NT2/D1 (cell line): ENCODE measurements at regions not wholly inside any gene's neighbourhood (a gene's known extent, or its start where the extent isn't known, plus 50 kb on each side); places are given as distances from the start of the nearest gene placed in this dataset.

ENCODE experiments used
- DNase-seq: peaks from one replicate; pipeline ENCODE4 v3.0.0-alpha.2; 2011; ENCODE audit warnings: low read depth, low spot score
- H3K27me3 ChIP-seq: 2 replicates; pipeline ENCODE4 v1.6.0; 2011; ENCODE audit warnings: mild to moderate bottlenecking; ENCODE audit not compliant: insufficient read length, insufficient read depth
- H3K36me3 ChIP-seq: 2 replicates; pipeline ENCODE4 v1.6.1; 2011; ENCODE audit warnings: mild to moderate bottlenecking, low read length, mixed read lengths; ENCODE audit not compliant: insufficient read depth, insufficient read length
- H3K4me1 ChIP-seq: 2 replicates; pipeline ENCODE4 v1.5.1; 2011; ENCODE audit not compliant: insufficient read depth, insufficient read length
- H3K4me3 ChIP-seq: 2 replicates; pipeline ENCODE4 v1.5.1; 2011; ENCODE audit warnings: low read depth; ENCODE audit not compliant: insufficient read length
- H3K9ac ChIP-seq: 2 replicates; pipeline ENCODE4 v1.6.0; 2011; ENCODE audit warnings: low read depth; ENCODE audit not compliant: insufficient read length
- H3K9me3 ChIP-seq: 2 replicates; pipeline ENCODE4 v1.5.1; 2011; ENCODE audit warnings: mild to moderate bottlenecking, low read length; ENCODE audit not compliant: insufficient read depth
- SUZ12 ChIP-seq: IDR thresholded peaks from 2 replicates; pipeline ENCODE4 v1.6.1; 2011; ENCODE audit not compliant: insufficient read length, insufficient read depth; ENCODE audit errors: extremely low read depth
- YY1 ChIP-seq: IDR thresholded peaks from 2 replicates; pipeline ENCODE4 v1.6.1; 2011; ENCODE audit not compliant: insufficient read length, insufficient read depth
- ZNF274 ChIP-seq: IDR thresholded peaks from 2 replicates; pipeline ENCODE4 v1.6.1; 2011; ENCODE audit warnings: mild to moderate bottlenecking, low read depth, low read length

- no peaks in the 10 kb centered on the region for H3K27me3 ChIP-seq
- H3K4me3 ChIP-seq: no peak overlapping the region
- H3K9me3 ChIP-seq: no peaks in the 10 kb centered on the region
- DNase-seq: no peak
- no peak overlapping the region for H3K9ac ChIP-seq
- H3K36me3 ChIP-seq: no peaks in the 10 kb centered on the region
- no peak for TF ChIP-seq YY1
- TF ChIP-seq SUZ12: no peak
- no peak for TF ChIP-seq ZNF274
- no peaks in the 10 kb centered on the region for H3K4me1 ChIP-seq
These were observed 108.6 kb upstream of the ZNF644 start for GRCh38 chr1:91130256-91130985.

GRCh38 chr1:91129458-91129857 is 107.6 kb upstream of the ZNF644 start:
- TF ChIP-seq ZNF274: no peak
- TF ChIP-seq YY1: no peak
- TF ChIP-seq SUZ12: no peak
- DNase-seq: no peak
- H3K4me1 ChIP-seq: no peaks in the 10 kb centered on the region
- H3K9me3 ChIP-seq: no peaks in the 10 kb centered on the region
- H3K27me3 ChIP-seq: no peaks in the 10 kb centered on the region
- H3K4me3 ChIP-seq: no peak overlapping the region
- H3K9ac ChIP-seq: no peak overlapping the region
- no peaks in the 10 kb centered on the region for H3K36me3 ChIP-seq

GRCh38 chr1:91129017-91129416 is 107.2 kb upstream of the ZNF644 start:
- no peaks in the 10 kb centered on the region for H3K4me1 ChIP-seq
- H3K9me3 ChIP-seq: no peaks in the 10 kb centered on the region
- H3K36me3 ChIP-seq: no peaks in the 10 kb centered on the region
- no peak overlapping the region for H3K4me3 ChIP-seq
- no peaks in the 10 kb centered on the region for H3K27me3 ChIP-seq
- H3K9ac ChIP-seq: no peak overlapping the region
- TF ChIP-seq ZNF274: no peak
- TF ChIP-seq YY1: no peak
- TF ChIP-seq SUZ12: no peak
- no peak for DNase-seq

GRCh38 chr1:91124989-91125417 is 103.2 kb upstream of the ZNF644 start:
- Histone ChIP-seq H3K9me3 (no peaks in the 10 kb centered on the region), H3K36me3 (no peaks in the 10 kb centered on the region), H3K4me1 (no peaks in the 10 kb centered on the region), H3K9ac (no peak overlapping the region), H3K27me3 (no peaks in the 10 kb centered on the region), H3K4me3 (no peak overlapping the region)
- TF ChIP-seq SUZ12: no peak
- TF ChIP-seq ZNF274: no peak
- no peak for TF ChIP-seq YY1
- DNase-seq: no peak

- Histone ChIP-seq H3K4me1 (no peaks in the 10 kb centered on the region), H3K9ac (no peak overlapping the region), H3K4me3 (no peak overlapping the region), H3K9me3 (no peaks in the 10 kb centered on the region), H3K36me3 (no peaks in the 10 kb centered on the region), H3K27me3 (no peaks in the 10 kb centered on the region)
- DNase-seq: no peak
- TF ChIP-seq YY1: no peak
- no peak for TF ChIP-seq ZNF274
- TF ChIP-seq SUZ12: no peak
These were observed 102.6 kb upstream of the ZNF644 start for GRCh38 chr1:91124290-91124985.

- TF ChIP-seq SUZ12 (no peak), YY1 (no peak), ZNF274 (no peak)
- no peak for DNase-seq
- Histone ChIP-seq H3K9ac (no peak overlapping the region), H3K4me3 (no peak overlapping the region), H3K4me1 (no peaks in the 10 kb centered on the region), H3K27me3 (no peaks in the 10 kb centered on the region), H3K9me3 (no peaks in the 10 kb centered on the region), H3K36me3 (no peaks in the 10 kb centered on the region)
These were observed 101.9 kb upstream of the ZNF644 start for GRCh38 chr1:91123773-91124172.

- H3K36me3 ChIP-seq: no peaks in the 10 kb centered on the region
- TF ChIP-seq SUZ12 (no peak), ZNF274 (no peak), YY1 (no peak)
- H3K9me3 ChIP-seq: no peaks in the 10 kb centered on the region
- H3K9ac ChIP-seq: no peak overlapping the region
- no peaks in the 10 kb centered on the region for H3K27me3 ChIP-seq
- no peak overlapping the region for H3K4me3 ChIP-seq
- H3K4me1 ChIP-seq: no peaks in the 10 kb centered on the region
- no peak for DNase-seq
These were observed 101.5 kb upstream of the ZNF644 start for GRCh38 chr1:91123319-91123718.
